Neuronal stem cell (in vitro differentiated cells): ENCODE measurements at regions not wholly inside any gene's neighbourhood (a gene's known extent, or its start where the extent isn't known, plus 50 kb on each side); places are given as distances from the start of the nearest gene placed in this dataset.

Source experiments
- DNase-seq: peaks from one replicate; pipeline ENCODE4 v3.0.0-alpha.2; 2013; ENCODE audit warnings: low spot score
- H2AFZ ChIP-seq: one replicate; pipeline ENCODE4 v1.6.1; 2013; ENCODE audit warnings: mild to moderate bottlenecking, low read length, inconsistent platforms
- H2AK5ac ChIP-seq: 2 replicates; pipeline ENCODE4 v1.6.1; 2013; ENCODE audit warnings: low read depth, mild to moderate bottlenecking, inconsistent platforms, low read length, moderate library complexity, mixed read lengths
- H2BK120ac ChIP-seq: 2 replicates; pipeline ENCODE4 v1.6.1; 2013; ENCODE audit warnings: low read depth, mild to moderate bottlenecking, inconsistent platforms, low read length, moderate library complexity, mixed read lengths
- H2BK12ac ChIP-seq: one replicate; pipeline ENCODE4 v1.6.1; 2013; ENCODE audit warnings: low read length, inconsistent platforms
- H2BK15ac ChIP-seq: 2 replicates; pipeline ENCODE4 v1.6.1; 2013; ENCODE audit warnings: mild to moderate bottlenecking, low read length, inconsistent platforms, mixed read lengths
- H2BK5ac ChIP-seq: one replicate; pipeline ENCODE4 v1.6.1; 2013; ENCODE audit warnings: inconsistent platforms, mild to moderate bottlenecking, low read length, moderate library complexity
- H3K14ac ChIP-seq: one replicate; pipeline ENCODE4 v1.6.1; 2013; ENCODE audit warnings: low read length, inconsistent platforms
- H3K18ac ChIP-seq: 2 replicates; pipeline ENCODE4 v1.6.1; 2013; ENCODE audit warnings: low read length, inconsistent platforms
- H3K23ac ChIP-seq: 2 replicates; pipeline ENCODE4 v1.6.1; 2013; ENCODE audit warnings: low read depth, mild to moderate bottlenecking, mixed read lengths, low read length, inconsistent platforms; ENCODE audit not compliant: poor library complexity
- H3K27ac ChIP-seq: replicated peaks from 3 replicates; pipeline ENCODE4 v1.5.1; 2013; ENCODE audit warnings: low read length, inconsistent platforms
- H3K27me3 ChIP-seq, 3 experiments: 2 replicates each; pipeline ENCODE4 v1.6.1; 2013; ENCODE audit warnings: low read length in 3 of 3, mild to moderate bottlenecking in 2 of 3, inconsistent platforms in 1 of 3, low read depth in 1 of 3, mixed read lengths in 1 of 3, moderate library complexity in 1 of 3; ENCODE audit not compliant: control insufficient read depth in 3 of 3, insufficient read depth in 3 of 3
- H3K36me3 ChIP-seq, 2 donors: replicated peaks in 1 of 2; 2 replicates each; pipeline ENCODE4 v1.6.1; 2013; ENCODE audit warnings: low read length in 2 of 2; ENCODE audit not compliant: control insufficient read depth in 2 of 2, insufficient read depth in 2 of 2
- H3K4ac ChIP-seq: 2 replicates; pipeline ENCODE4 v1.6.1; 2013; ENCODE audit warnings: inconsistent platforms, mild to moderate bottlenecking, low read length, moderate library complexity
- H3K4me1 ChIP-seq, 2 donors: 1 replicate in 1 of 2; 2 replicates in 1 of 2; pipeline ENCODE4 v1.6.1; 2013; ENCODE audit warnings: low read length in 2 of 2, low read depth in 1 of 2; ENCODE audit not compliant: control insufficient read depth in 2 of 2, insufficient read depth in 1 of 2
- H3K4me2 ChIP-seq: one replicate; pipeline ENCODE4 v1.6.1; 2013; ENCODE audit warnings: mild to moderate bottlenecking, low read length, inconsistent platforms; ENCODE audit not compliant: insufficient read depth, poor library complexity, severe bottlenecking
- H3K4me3 ChIP-seq, 2 donors: 2 replicates each; pipeline ENCODE4 v1.5.1; 2013; ENCODE audit warnings: low read length in 2 of 2, mild to moderate bottlenecking in 2 of 2, inconsistent platforms in 1 of 2, moderate library complexity in 1 of 2
- H3K79me1 ChIP-seq: one replicate; pipeline ENCODE4 v1.6.1; 2013; ENCODE audit warnings: low read depth, mild to moderate bottlenecking, inconsistent platforms, low read length, moderate library complexity
- H3K9ac ChIP-seq: one replicate; pipeline ENCODE4 v1.6.1; 2013; ENCODE audit warnings: mild to moderate bottlenecking, low read depth, low read length, inconsistent platforms; ENCODE audit not compliant: poor library complexity
- H3K9me3 ChIP-seq, 2 donors: replicated peaks in 1 of 2; 2 replicates each; pipeline versions ENCODE3 to v1.6.1; 2013; ENCODE audit warnings: low read length in 2 of 2, mild to moderate bottlenecking in 2 of 2, inconsistent platforms in 1 of 2, low read depth in 1 of 2, mixed read lengths in 1 of 2, moderate library complexity in 1 of 2; ENCODE audit not compliant: control insufficient read depth in 2 of 2, insufficient read depth in 1 of 2
- H4K8ac ChIP-seq: one replicate; pipeline ENCODE4 v1.6.1; 2013; ENCODE audit warnings: low read depth, mild to moderate bottlenecking, inconsistent platforms, low read length, moderate library complexity
- H4K91ac ChIP-seq: one replicate; pipeline ENCODE4 v1.6.1; 2013; ENCODE audit warnings: low read length, low read depth, mild to moderate bottlenecking, inconsistent platforms; ENCODE audit not compliant: poor library complexity
- WGBS, 2 donors: extraction: QIAGEN DNeasy Blood & Tissue Kit; methylation state at CpG; one replicate each; pipeline ENCODE4 v1.1.7; 2013; ENCODE audit warnings: missing lambda C conversion rate in 2 of 2, mixed read lengths in 1 of 2; ENCODE audit not compliant: insufficient read length in 2 of 2, insufficient replicate concordance in 1 of 2; ENCODE audit errors: extremely low coverage in 2 of 2; 5-methylcytosine and 5-hydroxymethylcytosine counted together

DNA sequence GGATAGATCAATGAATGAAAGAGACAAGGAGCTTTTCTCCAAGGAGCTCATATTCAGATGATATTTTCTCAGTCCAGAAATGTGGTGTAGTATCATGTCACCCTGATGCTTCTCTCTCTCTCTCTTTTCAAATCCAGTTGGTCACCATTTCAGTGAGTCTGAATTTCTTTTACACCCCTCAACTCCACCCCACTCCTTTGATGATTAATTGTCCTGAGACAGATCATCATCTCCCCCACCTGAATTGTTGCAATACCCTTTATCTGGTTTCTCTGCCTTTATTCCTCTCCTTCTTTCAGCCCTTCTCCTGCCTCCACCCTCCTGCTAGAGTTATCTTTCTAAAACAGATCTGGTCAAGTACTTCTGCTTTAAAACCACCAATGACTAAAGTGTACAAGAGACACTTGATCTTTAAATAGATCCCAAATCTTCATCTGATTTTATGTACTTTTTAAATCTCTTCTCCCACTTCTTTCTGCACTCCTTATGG lies 299.8 kb downstream of the KLF5 start:
- no peaks in the 10 kb centered on the region for H3K4me1 ChIP-seq
- H3K18ac ChIP-seq: no peak overlapping the region
- H3K14ac ChIP-seq: no peak overlapping the region
- no peak overlapping the region for H2BK12ac ChIP-seq
- H4K8ac ChIP-seq: no peak overlapping the region
- H3K27me3 ChIP-seq: no peaks in the 10 kb centered on the region
- no peak overlapping the region for H3K9ac ChIP-seq
- no peak overlapping the region for H4K91ac ChIP-seq
- H2AK5ac ChIP-seq: no peak overlapping the region
- H3K23ac ChIP-seq: no peak overlapping the region
- no peak overlapping the region for H2BK15ac ChIP-seq
- H2AFZ ChIP-seq: no peak overlapping the region
- H3K4ac ChIP-seq: no peak overlapping the region
- H2BK120ac ChIP-seq: no peak overlapping the region
- no peak overlapping the region for H2BK5ac ChIP-seq
- H3K79me1 ChIP-seq: no peaks in the 10 kb centered on the region
- no peaks in the 10 kb centered on the region for H3K9me3 ChIP-seq
- no peak for DNase-seq
- no peak overlapping the region for H3K4me3 ChIP-seq
- no peak overlapping the region for H3K27ac ChIP-seq
- no peak overlapping the region for H3K4me2 ChIP-seq
- no peaks in the 10 kb centered on the region for H3K36me3 ChIP-seq

DNA sequence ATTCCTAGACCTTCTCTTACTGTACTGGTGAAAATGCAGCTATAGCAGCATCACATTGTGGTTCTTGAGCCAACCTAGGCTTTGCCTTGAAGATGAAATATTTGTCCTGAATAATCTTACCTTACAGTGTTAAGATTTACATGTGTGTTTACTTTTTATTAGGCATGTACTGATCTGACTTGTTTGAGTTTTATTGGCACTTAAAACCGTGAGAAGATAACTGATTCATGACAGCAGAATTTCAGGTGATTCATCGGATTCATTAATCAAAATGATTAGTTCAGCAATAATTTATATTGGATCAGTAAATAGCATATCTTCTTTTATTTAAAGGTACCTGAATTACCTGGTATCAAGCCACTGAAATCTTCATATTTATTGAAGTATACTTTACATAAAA lies 296.3 kb downstream of the KLF5 start:
- H2AK5ac ChIP-seq: no peak overlapping the region
- H3K18ac ChIP-seq: no peak overlapping the region
- no peak overlapping the region for H3K23ac ChIP-seq
- no peak for DNase-seq
- no peak overlapping the region for H3K9ac ChIP-seq
- H2BK12ac ChIP-seq: no peak overlapping the region
- no peak overlapping the region for H2BK120ac ChIP-seq
- H3K79me1 ChIP-seq: no peaks in the 10 kb centered on the region
- H3K4me1 ChIP-seq: no peaks in the 10 kb centered on the region
- no peak overlapping the region for H4K91ac ChIP-seq
- WGBS, 2 donors: no CpG with 5 or more reads among the region's 2 CpGs
- H4K8ac ChIP-seq: no peak overlapping the region
- no peak overlapping the region for H3K4me2 ChIP-seq
- no peaks in the 10 kb centered on the region for H3K27me3 ChIP-seq
- no peak overlapping the region for H3K4ac ChIP-seq
- no peak overlapping the region for H3K27ac ChIP-seq
- H3K9me3 ChIP-seq: no peaks in the 10 kb centered on the region
- H2BK5ac ChIP-seq: no peak overlapping the region
- H3K4me3 ChIP-seq: no peak overlapping the region
- H3K14ac ChIP-seq: no peak overlapping the region
- no peak overlapping the region for H2AFZ ChIP-seq
- no peaks in the 10 kb centered on the region for H3K36me3 ChIP-seq
- no peak overlapping the region for H2BK15ac ChIP-seq

GRCh38 chr13:73351730-73352129 lies 292.9 kb downstream of the KLF5 start:
- H2BK5ac ChIP-seq: no peak overlapping the region
- no peak overlapping the region for H3K4me3 ChIP-seq
- no peak overlapping the region for H3K9ac ChIP-seq
- no peak overlapping the region for H2BK12ac ChIP-seq
- no peak overlapping the region for H3K27ac ChIP-seq
- WGBS, 2 donors: no CpG with 5 or more reads among the region's 1 CpG
- no peak overlapping the region for H4K8ac ChIP-seq
- no peak overlapping the region for H3K23ac ChIP-seq
- H4K91ac ChIP-seq: no peak overlapping the region
- H3K9me3 ChIP-seq: no peaks in the 10 kb centered on the region
- DNase-seq: no peak
- H2AK5ac ChIP-seq: no peak overlapping the region
- H3K4ac ChIP-seq: no peak overlapping the region
- H2BK15ac ChIP-seq: no peak overlapping the region
- no peaks in the 10 kb centered on the region for H3K36me3 ChIP-seq
- H2AFZ ChIP-seq: no peak overlapping the region
- H3K4me1 ChIP-seq: no peaks in the 10 kb centered on the region
- no peak overlapping the region for H3K18ac ChIP-seq
- H3K27me3 ChIP-seq: no peaks in the 10 kb centered on the region
- no peak overlapping the region for H3K14ac ChIP-seq
- no peak overlapping the region for H2BK120ac ChIP-seq
- H3K79me1 ChIP-seq: no peaks in the 10 kb centered on the region
- H3K4me2 ChIP-seq: no peak overlapping the region

- H3K4me2 ChIP-seq: no peak overlapping the region
- no peak overlapping the region for H2AK5ac ChIP-seq
- H3K14ac ChIP-seq: no peak overlapping the region
- no peak overlapping the region for H2BK120ac ChIP-seq
- no peaks in the 10 kb centered on the region for H3K79me1 ChIP-seq
- WGBS, 2 donors: no CpG with 5 or more reads among the region's 2 CpGs
- no peak overlapping the region for H3K18ac ChIP-seq
- no peak overlapping the region for H4K91ac ChIP-seq
- no peaks in the 10 kb centered on the region for H3K27me3 ChIP-seq
- H4K8ac ChIP-seq: no peak overlapping the region
- no peak overlapping the region for H2AFZ ChIP-seq
- H3K9ac ChIP-seq: no peak overlapping the region
- no peak overlapping the region for H2BK15ac ChIP-seq
- H3K23ac ChIP-seq: no peak overlapping the region
- no peak overlapping the region for H2BK12ac ChIP-seq
- H3K9me3 ChIP-seq: no peaks in the 10 kb centered on the region
- DNase-seq: no peak
- H3K27ac ChIP-seq: no peak overlapping the region
- H3K36me3 ChIP-seq: no peaks in the 10 kb centered on the region
- H3K4me3 ChIP-seq: no peak overlapping the region
- no peak overlapping the region for H3K4ac ChIP-seq
- H2BK5ac ChIP-seq: no peak overlapping the region
- no peaks in the 10 kb centered on the region for H3K4me1 ChIP-seq
Measured at GRCh38 chr13:73341748-73342147, 282.9 kb downstream of the KLF5 start.
